Neural progenitor cell (in vitro differentiated cells): ENCODE measurements at regions not wholly inside any gene's neighbourhood (a gene's known extent, or its start where the extent isn't known, plus 50 kb on each side); places are given as distances from the start of the nearest gene placed in this dataset.

ENCODE experiments used
- DNase-seq: peaks from one replicate; pipeline ENCODE4 v3.0.0-alpha.2; 2016; ENCODE audit warnings: low spot score
- H2AFZ ChIP-seq: fragments of 200-600 bp; sonication (generic); replicated peaks from 2 replicates; pipeline ENCODE4 v1.6.1; 2016; ENCODE audit warnings: antibody characterized with exemption
- H3F3A ChIP-seq: fragments of 200-600 bp; sonication (generic); 2 replicates; pipeline ENCODE4 v1.6.1; 2016; ENCODE audit warnings: antibody characterized with exemption, low read depth
- H3K27ac ChIP-seq: fragments of 200-600 bp; sonication (generic); 2 replicates; pipeline ENCODE4 v1.5.1; 2016; ENCODE audit warnings: mild to moderate bottlenecking
- H3K27me3 ChIP-seq: fragments of 200-600 bp; sonication (generic); 2 replicates; pipeline ENCODE4 v1.6.1; 2016; ENCODE audit warnings: mild to moderate bottlenecking, moderate library complexity
- H3K36me3 ChIP-seq: fragments of 200-600 bp; sonication (generic); 2 replicates; pipeline ENCODE4 v1.5.1; 2016
- H3K4me1 ChIP-seq: fragments of 200-600 bp; sonication (generic); 2 replicates; pipeline ENCODE4 v1.6.1; 2016; ENCODE audit warnings: mixed run types
- H3K4me2 ChIP-seq: fragments of 200-600 bp; sonication (generic); 2 replicates; pipeline ENCODE4 v1.6.1; 2016
- H3K4me3 ChIP-seq: fragments of 200-600 bp; sonication (generic); 2 replicates; pipeline ENCODE4 v1.5.1; 2016
- H3K79me2 ChIP-seq: fragments of 200-600 bp; sonication (generic); 2 replicates; pipeline ENCODE4 v1.6.1; 2016; ENCODE audit warnings: low read depth
- H3K9ac ChIP-seq: fragments of 200-600 bp; sonication (generic); 2 replicates; pipeline ENCODE4 v1.6.1; 2016
- H3K9me3 ChIP-seq: fragments of 200-600 bp; sonication (generic); 2 replicates; pipeline ENCODE4 v1.5.1; 2016; ENCODE audit warnings: low read depth
- H4K20me1 ChIP-seq: fragments of 200-600 bp; sonication (generic); 2 replicates; pipeline ENCODE4 v1.6.1; 2016; ENCODE audit warnings: low read depth
- H3K27ac Mint-ChIP-seq: 3 replicates; pipeline ENCODE4 v1.8.0; 2021; ENCODE audit warnings: mixed read lengths
- H3K27me3 Mint-ChIP-seq: 2 replicates; pipeline ENCODE4 v1.8.0; 2022; ENCODE audit warnings: low read depth, mild to moderate bottlenecking, inconsistent platforms, moderate library complexity, mixed read lengths; ENCODE audit not compliant: insufficient read depth
- H3K36me3 Mint-ChIP-seq: 3 replicates; pipeline ENCODE4 v1.8.0; 2021; ENCODE audit warnings: mixed read lengths
- H3K4me1 Mint-ChIP-seq: 3 replicates; pipeline ENCODE4 v1.8.0; 2021; ENCODE audit warnings: mixed read lengths
- H3K4me3 Mint-ChIP-seq: 3 replicates; pipeline ENCODE4 v1.8.0; 2021; ENCODE audit warnings: mild to moderate bottlenecking, moderate library complexity, mixed read lengths
- H3K9me3 Mint-ChIP-seq: 3 replicates; pipeline ENCODE4 v1.8.0; 2020; ENCODE audit warnings: mixed read lengths
- CTCF ChIP-seq: fragments of 200-600 bp; sonication (generic); IDR thresholded peaks from 2 replicates; pipeline ENCODE4 v1.5.1; 2017; ENCODE audit warnings: antibody characterized with exemption, mild to moderate bottlenecking
- EZH2 ChIP-seq: fragments of 200-600 bp; sonication (generic); IDR thresholded peaks from 2 replicates; pipeline ENCODE4 v1.6.1; 2017; ENCODE audit warnings: antibody characterized with exemption, mild to moderate bottlenecking, moderate library complexity
- EZH2phosphoT487 ChIP-seq: fragments of 200-600 bp; sonication (generic); IDR thresholded peaks from 2 replicates; pipeline ENCODE4 v1.6.1; 2017; ENCODE audit warnings: antibody characterized with exemption

DNA sequence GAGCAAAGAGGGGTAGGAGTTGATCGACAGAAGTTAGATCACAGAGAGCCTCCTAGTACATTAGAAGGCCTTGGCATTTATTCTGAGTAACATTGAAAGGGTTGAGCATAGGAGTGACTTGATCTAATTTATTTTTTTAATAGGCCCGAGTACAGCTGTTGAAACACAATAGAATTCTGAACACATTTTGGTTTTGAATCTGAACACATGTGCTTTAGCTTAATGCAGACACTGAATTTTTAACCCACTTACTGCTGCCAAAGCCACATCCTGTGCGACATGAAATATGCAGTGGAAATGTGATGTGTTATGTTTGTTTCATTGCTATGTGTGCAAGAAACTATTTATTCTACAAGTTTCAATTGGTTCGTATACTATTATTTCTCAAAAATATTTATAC lies 1505.9 kb downstream of the PCDH9 start:
- Histone ChIP-seq H3K27ac (no peak overlapping the region), H3K27me3 (no peaks in the 10 kb centered on the region), H3K36me3 (no peaks in the 10 kb centered on the region), H2AFZ (peak overlapping the region; percentile 70), H3K4me1 (peaks cover 4% of the 10 kb centered on the region), H3K9ac (no peak overlapping the region), H3K4me3 (no peak overlapping the region), H3K79me2 (no peaks in the 10 kb centered on the region), H3K4me2 (no peak overlapping the region), H4K20me1 (no peaks in the 10 kb centered on the region), H3F3A (no peaks in the 10 kb centered on the region), H3K9me3 (no peaks in the 10 kb centered on the region)
- no peak overlapping the region for H3K27ac Mint-ChIP-seq
- no peaks in the 10 kb centered on the region for H3K9me3 Mint-ChIP-seq
- TF ChIP-seq CTCF (no peak), EZH2 (no peak), EZH2phosphoT487 (no peak)
- no peaks in the 10 kb centered on the region for H3K36me3 Mint-ChIP-seq
- no peak overlapping the region for H3K4me3 Mint-ChIP-seq
- no peaks in the 10 kb centered on the region for H3K4me1 Mint-ChIP-seq
- no peak for DNase-seq
- peaks cover 2% of the 10 kb centered on the region for H3K27me3 Mint-ChIP-seq

DNA sequence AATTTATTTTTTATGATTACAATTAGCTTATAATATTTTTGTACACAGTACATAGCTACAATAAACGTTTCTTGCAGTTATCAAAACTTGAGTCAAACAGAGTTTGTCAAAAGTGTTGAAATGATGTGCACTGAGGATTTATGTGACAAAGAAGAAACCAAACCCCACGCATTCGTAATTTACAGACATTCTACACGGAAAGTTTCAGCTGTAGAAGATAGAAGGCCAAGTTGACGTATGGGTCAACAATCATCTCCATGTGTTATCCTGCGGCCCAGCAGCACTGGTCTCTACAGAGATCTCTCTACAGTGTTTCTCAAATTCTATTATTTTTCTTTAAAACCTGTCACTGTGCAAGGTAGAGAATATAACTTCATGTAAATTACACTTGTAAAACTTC lies 1507.6 kb downstream of the PCDH9 start:
- H3F3A ChIP-seq, result no peaks in the 10 kb centered on the region
- DNase-seq, result no peak
- no peaks in the 10 kb centered on the region for H3K4me1 Mint-ChIP-seq
- no peaks in the 10 kb centered on the region for H3K79me2 ChIP-seq
- H3K27ac ChIP-seq, result no peak overlapping the region
- H3K9ac ChIP-seq, result no peak overlapping the region
- no peaks in the 10 kb centered on the region for H3K27me3 ChIP-seq
- H3K4me3 Mint-ChIP-seq, result no peak overlapping the region
- no peak for TF ChIP-seq EZH2phosphoT487
- TF ChIP-seq EZH2, result no peak
- TF ChIP-seq CTCF, result no peak
- no peaks in the 10 kb centered on the region for H4K20me1 ChIP-seq
- no peak overlapping the region for H2AFZ ChIP-seq
- H3K27ac Mint-ChIP-seq, result no peak overlapping the region
- H3K9me3 ChIP-seq, result no peaks in the 10 kb centered on the region
- no peaks in the 10 kb centered on the region for H3K36me3 Mint-ChIP-seq
- no peaks in the 10 kb centered on the region for H3K36me3 ChIP-seq
- H3K27me3 Mint-ChIP-seq, result no peaks in the 10 kb centered on the region
- H3K4me1 ChIP-seq, result peaks cover 4% of the 10 kb centered on the region
- no peak overlapping the region for H3K4me3 ChIP-seq
- H3K4me2 ChIP-seq, result no peak overlapping the region
- peaks cover 2% of the 10 kb centered on the region for H3K9me3 Mint-ChIP-seq

- Mint-ChIP-seq H3K4me1 (no peaks in the 10 kb centered on the region), H3K36me3 (no peaks in the 10 kb centered on the region), H3K9me3 (peaks cover 2% of the 10 kb centered on the region), H3K4me3 (no peak overlapping the region), H3K27me3 (no peaks in the 10 kb centered on the region), H3K27ac (no peak overlapping the region)
- DNase-seq, result peak; percentile 8
- no peaks in the 10 kb centered on the region for H3F3A ChIP-seq
- H2AFZ ChIP-seq, result no peak overlapping the region
- H3K27ac ChIP-seq, result no peak overlapping the region
- H3K4me3 ChIP-seq, result no peak overlapping the region
- H3K36me3 ChIP-seq, result no peaks in the 10 kb centered on the region
- H3K9me3 ChIP-seq, result no peaks in the 10 kb centered on the region
- peaks cover 4% of the 10 kb centered on the region for H3K4me1 ChIP-seq
- no peaks in the 10 kb centered on the region for H4K20me1 ChIP-seq
- H3K79me2 ChIP-seq, result no peaks in the 10 kb centered on the region
- H3K27me3 ChIP-seq, result no peaks in the 10 kb centered on the region
- H3K4me2 ChIP-seq, result no peak overlapping the region
- no peak overlapping the region for H3K9ac ChIP-seq
- TF ChIP-seq EZH2phosphoT487 (no peak), EZH2 (no peak), CTCF (no peak)
These were observed 1510.3 kb downstream of the PCDH9 start for GRCh38 chr13:65719831-65720230.

DNA sequence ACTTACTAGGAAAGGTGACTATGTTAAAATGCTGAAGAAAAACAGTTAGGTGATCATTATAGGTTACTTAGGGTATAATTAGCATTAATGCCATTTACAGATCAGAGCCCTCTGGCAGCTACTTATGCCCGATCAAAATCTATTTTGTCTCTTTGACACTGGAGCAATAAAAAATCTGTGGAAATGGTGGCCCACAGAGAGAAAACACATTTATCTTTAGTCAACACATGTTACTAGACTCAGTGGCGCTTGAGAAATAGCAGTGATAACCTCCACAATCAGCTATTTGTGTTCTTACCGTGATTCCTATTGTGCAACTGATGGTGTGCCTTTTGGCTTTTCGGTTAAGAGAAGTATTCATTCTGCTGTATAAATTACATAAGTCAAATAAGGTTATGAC lies 1519.6 kb downstream of the PCDH9 start:
- no peaks in the 10 kb centered on the region for H3K4me1 ChIP-seq
- Mint-ChIP-seq H3K27ac (no peak overlapping the region), H3K27me3 (no peaks in the 10 kb centered on the region), H3K9me3 (no peaks in the 10 kb centered on the region), H3K4me1 (no peaks in the 10 kb centered on the region), H3K36me3 (no peaks in the 10 kb centered on the region), H3K4me3 (no peak overlapping the region)
- no peak overlapping the region for H2AFZ ChIP-seq
- H3K27ac ChIP-seq, result no peak overlapping the region
- TF ChIP-seq EZH2phosphoT487, result no peak
- no peak for TF ChIP-seq CTCF
- no peak for TF ChIP-seq EZH2
- DNase-seq, result no peak
- no peak overlapping the region for H3K9ac ChIP-seq
- no peaks in the 10 kb centered on the region for H3K9me3 ChIP-seq
- no peaks in the 10 kb centered on the region for H3F3A ChIP-seq
- H3K27me3 ChIP-seq, result no peaks in the 10 kb centered on the region
- H3K36me3 ChIP-seq, result no peaks in the 10 kb centered on the region
- no peak overlapping the region for H3K4me2 ChIP-seq
- H4K20me1 ChIP-seq, result no peaks in the 10 kb centered on the region
- no peaks in the 10 kb centered on the region for H3K79me2 ChIP-seq
- no peak overlapping the region for H3K4me3 ChIP-seq
